ENCODE measurements at regions not wholly inside any gene's neighbourhood (a gene's known extent, or its start where the extent isn't known, plus 50 kb on each side); places are given as distances from the start of the nearest gene placed in this dataset.

- WGBS, 2 experiments (ENCODE audit: extremely low coverage in 2 of 2, insufficient read length in 1 of 2) = 0% methylated on average over 2 of the region's 5 CpGs; no CpG with 5 or more reads in 1 of the 2 experiments
- Histone ChIP-seq H3K27ac (ENCODE audit: insufficient read depth, low read length) (no peak overlapping the region), H3K4me1 (ENCODE audit: control insufficient read depth, insufficient read depth, low read length) (peaks cover 15% of the 10 kb centered on the region), H2BK120ac (ENCODE audit: low read depth, low read length) (peak overlapping the region; percentile 76), H2BK15ac (ENCODE audit: low read depth, low read length) (peak overlapping the region; percentile 97; the same call in 2 of the 3 replicates), H4K5ac (ENCODE audit: low read depth, low read length) (peak overlapping the region; percentile 67; the same call in 1 of the 2 replicates), H2BK5ac (ENCODE audit: low read depth, low read length, poor library complexity, severe bottlenecking) (peak overlapping the region; percentile 67), H2AK5ac (ENCODE audit: low read depth, low read length) (peak overlapping the region; percentile 37), H4K8ac (ENCODE audit: low read depth in 2 of 2, low read length in 2 of 2) (peak overlapping the region in 1 of 2 experiments; percentile 75; a peak in 1 of 4 replicates), H3K79me1 (ENCODE audit: low read depth in 1 of 2, low read length in 2 of 2) (0 out of 4 replicates have a peak, but pooled peaks cover 0 to 3% of the 10 kb centered on the region in 2 experiments), H3K4ac (ENCODE audit: low read depth, low read length) (peak overlapping the region; percentile 80), H3K4me2 (ENCODE audit: low read depth, low read length) (peak overlapping the region; percentile 22; the same call in 1 of the 2 replicates), H2AK9ac (replicated peaks; ENCODE audit: low read depth, low read length, poor library complexity) (peak overlapping the region; percentile 60), H4K20me1 (ENCODE audit: insufficient read depth, low read length) (no peaks in the 10 kb centered on the region), H3K4me3 (ENCODE audit: insufficient read depth, low read depth, low read length) (no peak overlapping the region), H3K14ac (replicated peaks; ENCODE audit: low read depth, low read length) (peak overlapping the region; percentile 71), H3K9me3 (ENCODE audit: control insufficient read depth, insufficient read depth, low read length) (no peaks in the 10 kb centered on the region), H3K27me3 (ENCODE audit: control insufficient read depth, insufficient read depth, low read length) (no peaks in the 10 kb centered on the region), H3K18ac (ENCODE audit: low read depth, low read length) (peak overlapping the region; percentile 81), H3K36me3 (ENCODE audit: control insufficient read depth, insufficient read depth, low read length) (no peaks in the 10 kb centered on the region), H4K91ac (ENCODE audit: insufficient read depth, low read depth, low read length) (peak overlapping the region; percentile 73), H3K9me1 (ENCODE audit: insufficient read depth, low read length) (peaks cover 7% of the 10 kb centered on the region), H2AFZ (replicated peaks; ENCODE audit: low read length, poor library complexity) (no peak overlapping the region), H3K56ac (ENCODE audit: extremely low read depth, insufficient read depth, low read length) (no peak overlapping the region), H2BK20ac (ENCODE audit: low read depth, low read length) (peak overlapping the region; percentile 94; the same call in 1 of the 2 replicates), H3K9ac (ENCODE audit: low read depth, low read length) (no peak overlapping the region), H3K23ac (ENCODE audit: low read depth, low read length) (0 out of 2 replicates have a peak overlapping the region, but pooled peaks have one; percentile 40)
- in situ Hi-C loops (cut with MboI; ENCODE audit: low sequenced_read_pairs) = no loop called here
- CTCF ChIA-PET = no interaction called here
- no TSS peak for BruUV-seq (replicated peaks)
- dilution Hi-C loops (cut with HindIII; ENCODE audit: low sequenced_read_pairs, unreplicated experiment) = no loop called here
- POLR2A ChIA-PET (ENCODE audit: unreplicated experiment) = no interaction called here
- ATAC-seq (ENCODE audit: low read depth) (no peak), DNase-seq (no peak)
- intact Hi-C loops (cut with micrococcal nuclease) = no loop called here
- TF ChIP-seq USF2 (IDR thresholded peaks at IDR 0.05; ENCODE audit: low read depth, low read length) = no peak
- no peak for TF ChIP-seq NFE2L2 (IDR thresholded peaks at IDR 0.05; ENCODE audit: low read depth, low read length)
- no peak for TF ChIP-seq CHD1 (IDR thresholded peaks at IDR 0.05; ENCODE audit: low read depth, low read length)
- no peak for TF ChIP-seq FOS (IDR thresholded peaks at IDR 0.05; ENCODE audit: low read depth, low read length)
- no peak for TF ChIP-seq SMC3 (IDR thresholded peaks at IDR 0.05; ENCODE audit: low read depth, low read length)
- TF ChIP-seq CTCF (conservative IDR thresholded peaks at IDR 0.05; ENCODE audit: low read depth, low read length) = no peak
- no peak for TF ChIP-seq RCOR1 (IDR thresholded peaks at IDR 0.05; ENCODE audit: insufficient replicate concordance, low read length)
- no peak for TF ChIP-seq MXI1 (IDR thresholded peaks at IDR 0.05; ENCODE audit: borderline replicate concordance, low read depth, low read length)
- no peak for TF ChIP-seq POLR2A (IDR thresholded peaks at IDR 0.05; ENCODE audit: low read depth, low read length)
- TF ChIP-seq ELK1 (IDR thresholded peaks at IDR 0.05; ENCODE audit: borderline replicate concordance, low read depth, low read length) = no peak
Observed at GRCh38 chr5:111932628-111933027, 175.6 kb upstream of the NREP start.
